ENCODE measurements at regions not wholly inside any gene's neighbourhood (a gene's known extent, or its start where the extent isn't known, plus 50 kb on each side); places are given as distances from the start of the nearest gene placed in this dataset.

DNA sequence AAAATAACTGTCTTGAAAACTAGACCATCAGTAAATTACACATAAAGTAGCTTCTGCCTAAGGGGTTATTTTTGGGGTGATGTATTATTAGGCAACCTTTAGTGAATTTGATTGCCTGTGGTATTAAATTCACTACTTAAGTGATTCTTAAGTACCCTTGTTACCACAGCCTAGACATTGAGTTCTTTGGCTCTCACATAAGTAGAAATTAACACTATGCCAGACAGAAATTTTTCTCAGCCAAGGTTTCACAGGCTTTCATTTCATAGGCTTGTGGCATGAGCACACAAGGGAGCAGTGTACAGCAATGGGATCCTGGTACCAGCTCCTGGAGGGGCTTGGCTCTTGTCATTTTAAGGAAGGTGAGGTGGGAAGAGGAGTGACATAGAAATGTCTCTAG, 218.5 kb downstream of the AASDHPPT start:
- DNase-seq (ENCODE audit: low read depth, low spot score) (no peak), FAIRE-seq (no peak)
- no peak overlapping the region for H3K4me2 ChIP-seq (ENCODE audit: insufficient read depth, low read length)
- no peaks in the 10 kb centered on the region for H3K9me1 ChIP-seq (replicated peaks; ENCODE audit: control insufficient read depth, extremely low read depth, insufficient read depth, low read length)
- intact Hi-C loops (cut with micrococcal nuclease): no loop called here
- ChIA-PET CTCF (no interaction called here), POLR2A (no interaction called here)
- H3K4me3 ChIP-seq (replicated peaks in 1 of 3; ENCODE audit: insufficient read depth in 1 of 3, low read depth in 1 of 3, low read length in 3 of 3): no peak overlapping the region
- no peaks in the 10 kb centered on the region for H3K9me3 ChIP-seq (replicated peaks; ENCODE audit: control insufficient read depth, insufficient read depth, low read length)
- no peak overlapping the region for H3K9ac ChIP-seq (replicated peaks; ENCODE audit: extremely low read depth, insufficient read depth, low read length)
- no peaks in the 10 kb centered on the region for H3K79me2 ChIP-seq (ENCODE audit: control insufficient read depth, insufficient read depth, low read length)
- dilution Hi-C loops (cut with MboI; ENCODE audit: extremely low pct_ligation_motif_present, low sequenced_read_pairs): no loop called here
- TF ChIP-seq, protein P1, sequence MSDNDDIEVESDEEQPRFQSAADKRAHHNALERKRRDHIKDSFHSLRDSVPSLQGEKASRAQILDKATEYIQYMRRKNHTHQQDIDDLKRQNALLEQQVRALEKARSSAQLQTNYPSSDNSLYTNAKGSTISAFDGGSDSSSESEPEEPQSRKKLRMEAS (IDR thresholded peaks at IDR 0.05; ENCODE audit: insufficient read depth, insufficient read length): no peak
- TF ChIP-seq GATA2 (IDR thresholded peaks at IDR 0.05; ENCODE audit: insufficient read depth, insufficient read length, low read depth, low read length): no peak
- TF ChIP-seq FOS (IDR thresholded peaks at IDR 0.05; ENCODE audit: borderline replicate concordance, insufficient read depth, low read length): no peak
- TF ChIP-seq EZH2 (IDR thresholded peaks at IDR 0.05; ENCODE audit: borderline replicate concordance, low read depth, low read length, severe bottlenecking): no peak
- TF ChIP-seq POLR2A (IDR thresholded peaks at IDR 0.05; ENCODE audit: low read depth, low read length): no peak
- TF ChIP-seq, protein P2, sequence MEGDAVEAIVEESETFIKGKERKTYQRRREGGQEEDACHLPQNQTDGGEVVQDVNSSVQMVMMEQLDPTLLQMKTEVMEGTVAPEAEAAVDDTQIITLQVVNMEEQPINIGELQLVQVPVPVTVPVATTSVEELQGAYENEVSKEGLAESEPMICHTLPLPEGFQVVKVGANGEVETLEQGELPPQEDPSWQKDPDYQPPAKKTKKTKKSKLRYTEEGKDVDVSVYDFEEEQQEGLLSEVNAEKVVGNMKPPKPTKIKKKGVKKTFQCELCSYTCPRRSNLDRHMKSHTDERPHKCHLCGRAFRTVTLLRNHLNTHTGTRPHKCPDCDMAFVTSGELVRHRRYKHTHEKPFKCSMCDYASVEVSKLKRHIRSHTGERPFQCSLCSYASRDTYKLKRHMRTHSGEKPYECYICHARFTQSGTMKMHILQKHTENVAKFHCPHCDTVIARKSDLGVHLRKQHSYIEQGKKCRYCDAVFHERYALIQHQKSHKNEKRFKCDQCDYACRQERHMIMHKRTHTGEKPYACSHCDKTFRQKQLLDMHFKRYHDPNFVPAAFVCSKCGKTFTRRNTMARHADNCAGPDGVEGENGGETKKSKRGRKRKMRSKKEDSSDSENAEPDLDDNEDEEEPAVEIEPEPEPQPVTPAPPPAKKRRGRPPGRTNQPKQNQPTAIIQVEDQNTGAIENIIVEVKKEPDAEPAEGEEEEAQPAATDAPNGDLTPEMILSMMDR (IDR thresholded peaks at IDR 0.05; ENCODE audit: extremely low read depth in 1 of 2, insufficient read depth in 1 of 2, low read depth in 1 of 2, low read length in 2 of 2): no peak
- no peak for TF ChIP-seq POLR2AphosphoS5 (IDR thresholded peaks at IDR 0.05; ENCODE audit: insufficient read depth, low read depth, low read length)
- TF ChIP-seq MYC (IDR thresholded peaks at IDR 0.05; ENCODE audit: low read depth, low read length): no peak
- no peak for TF ChIP-seq JUN (IDR thresholded peaks at IDR 0.05; ENCODE audit: borderline replicate concordance, insufficient read depth, insufficient read length, low read depth)
- H4K20me1 ChIP-seq (replicated peaks; ENCODE audit: control insufficient read depth, extremely low read depth, insufficient read depth, low read length): no peaks in the 10 kb centered on the region
- no peaks in the 10 kb centered on the region for H3K36me3 ChIP-seq (ENCODE audit: control insufficient read depth in 2 of 2, extremely low read depth in 1 of 2, insufficient read depth in 2 of 2, low read length in 2 of 2)
- H3K27me3 ChIP-seq (ENCODE audit: control insufficient read depth in 2 of 2, insufficient read depth in 2 of 2, low read length in 2 of 2): no peaks in the 10 kb centered on the region
- no peak overlapping the region for H2AFZ ChIP-seq (ENCODE audit: low read depth, low read length)
- no peak overlapping the region for H3K27ac ChIP-seq (ENCODE audit: insufficient read depth, low read depth, low read length)
- H3K4me1 ChIP-seq (ENCODE audit: control insufficient read depth, extremely low read depth, insufficient read depth, low read length): no peaks in the 10 kb centered on the region
- BruUV-seq (replicated peaks): no TSS peak

Data from endothelial cell of umbilical vein (primary cell).